ENCODE measurements at regions not wholly inside any gene's neighbourhood (a gene's known extent, or its start where the extent isn't known, plus 50 kb on each side); places are given as distances from the start of the nearest gene placed in this dataset.

DNA sequence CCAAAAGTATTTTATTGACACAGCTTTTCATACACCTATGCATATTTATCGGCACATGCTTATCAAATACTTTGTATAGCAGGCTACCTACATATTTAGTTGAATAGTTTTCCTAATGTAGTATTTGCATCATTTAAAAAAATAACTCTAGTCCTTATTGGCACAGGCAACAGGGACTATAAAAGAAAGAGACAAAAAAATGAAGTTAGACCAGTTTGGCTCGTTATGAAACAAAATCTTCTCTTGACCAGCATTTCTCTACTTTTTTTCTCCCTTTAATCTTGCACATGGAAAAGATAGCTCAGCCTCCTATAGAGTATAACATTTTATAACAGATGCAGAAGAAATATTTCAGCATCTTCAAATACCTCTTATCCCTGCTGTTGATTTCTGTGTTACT is 794.8 kb upstream of the MIR17HG start:
- TF ChIP-seq, protein P1, sequence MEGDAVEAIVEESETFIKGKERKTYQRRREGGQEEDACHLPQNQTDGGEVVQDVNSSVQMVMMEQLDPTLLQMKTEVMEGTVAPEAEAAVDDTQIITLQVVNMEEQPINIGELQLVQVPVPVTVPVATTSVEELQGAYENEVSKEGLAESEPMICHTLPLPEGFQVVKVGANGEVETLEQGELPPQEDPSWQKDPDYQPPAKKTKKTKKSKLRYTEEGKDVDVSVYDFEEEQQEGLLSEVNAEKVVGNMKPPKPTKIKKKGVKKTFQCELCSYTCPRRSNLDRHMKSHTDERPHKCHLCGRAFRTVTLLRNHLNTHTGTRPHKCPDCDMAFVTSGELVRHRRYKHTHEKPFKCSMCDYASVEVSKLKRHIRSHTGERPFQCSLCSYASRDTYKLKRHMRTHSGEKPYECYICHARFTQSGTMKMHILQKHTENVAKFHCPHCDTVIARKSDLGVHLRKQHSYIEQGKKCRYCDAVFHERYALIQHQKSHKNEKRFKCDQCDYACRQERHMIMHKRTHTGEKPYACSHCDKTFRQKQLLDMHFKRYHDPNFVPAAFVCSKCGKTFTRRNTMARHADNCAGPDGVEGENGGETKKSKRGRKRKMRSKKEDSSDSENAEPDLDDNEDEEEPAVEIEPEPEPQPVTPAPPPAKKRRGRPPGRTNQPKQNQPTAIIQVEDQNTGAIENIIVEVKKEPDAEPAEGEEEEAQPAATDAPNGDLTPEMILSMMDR (conservative IDR thresholded peaks at IDR 0.05; ENCODE audit: low read depth in 2 of 2): no peak
- TF ChIP-seq JUNB (IDR thresholded peaks at IDR 0.05; ENCODE audit: unreplicated experiment) (no peak), POLR2AphosphoS5 (IDR thresholded peaks at IDR 0.05; ENCODE audit: low read depth) (no peak), STAT1 (IDR thresholded peaks at IDR 0.05; ENCODE audit: unreplicated experiment) (no peak), NANOG (IDR thresholded peaks at IDR 0.05; ENCODE audit: borderline replicate concordance) (no peak), EZH2 (IDR thresholded peaks at IDR 0.05; ENCODE audit: low read depth, unreplicated experiment) (no peak), CREB1 (CRISPR knock-in tag; IDR thresholded peaks at IDR 0.05; ENCODE audit: low read depth) (no peak)
- TF ChIP-seq, protein P2, sequence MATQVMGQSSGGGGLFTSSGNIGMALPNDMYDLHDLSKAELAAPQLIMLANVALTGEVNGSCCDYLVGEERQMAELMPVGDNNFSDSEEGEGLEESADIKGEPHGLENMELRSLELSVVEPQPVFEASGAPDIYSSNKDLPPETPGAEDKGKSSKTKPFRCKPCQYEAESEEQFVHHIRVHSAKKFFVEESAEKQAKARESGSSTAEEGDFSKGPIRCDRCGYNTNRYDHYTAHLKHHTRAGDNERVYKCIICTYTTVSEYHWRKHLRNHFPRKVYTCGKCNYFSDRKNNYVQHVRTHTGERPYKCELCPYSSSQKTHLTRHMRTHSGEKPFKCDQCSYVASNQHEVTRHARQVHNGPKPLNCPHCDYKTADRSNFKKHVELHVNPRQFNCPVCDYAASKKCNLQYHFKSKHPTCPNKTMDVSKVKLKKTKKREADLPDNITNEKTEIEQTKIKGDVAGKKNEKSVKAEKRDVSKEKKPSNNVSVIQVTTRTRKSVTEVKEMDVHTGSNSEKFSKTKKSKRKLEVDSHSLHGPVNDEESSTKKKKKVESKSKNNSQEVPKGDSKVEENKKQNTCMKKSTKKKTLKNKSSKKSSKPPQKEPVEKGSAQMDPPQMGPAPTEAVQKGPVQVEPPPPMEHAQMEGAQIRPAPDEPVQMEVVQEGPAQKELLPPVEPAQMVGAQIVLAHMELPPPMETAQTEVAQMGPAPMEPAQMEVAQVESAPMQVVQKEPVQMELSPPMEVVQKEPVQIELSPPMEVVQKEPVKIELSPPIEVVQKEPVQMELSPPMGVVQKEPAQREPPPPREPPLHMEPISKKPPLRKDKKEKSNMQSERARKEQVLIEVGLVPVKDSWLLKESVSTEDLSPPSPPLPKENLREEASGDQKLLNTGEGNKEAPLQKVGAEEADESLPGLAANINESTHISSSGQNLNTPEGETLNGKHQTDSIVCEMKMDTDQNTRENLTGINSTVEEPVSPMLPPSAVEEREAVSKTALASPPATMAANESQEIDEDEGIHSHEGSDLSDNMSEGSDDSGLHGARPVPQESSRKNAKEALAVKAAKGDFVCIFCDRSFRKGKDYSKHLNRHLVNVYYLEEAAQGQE (IDR thresholded peaks at IDR 0.05; ENCODE audit: unreplicated experiment): no peak

Measured in GM23338 (cell line).